ENCODE measurements at regions not wholly inside any gene's neighbourhood (a gene's known extent, or its start where the extent isn't known, plus 50 kb on each side); places are given as distances from the start of the nearest gene placed in this dataset.

- Histone ChIP-seq H3K27me3 (ENCODE audit: insufficient read depth, poor library complexity, severe bottlenecking) (no peaks in the 10 kb centered on the region), H3K4me3 (replicated peaks; ENCODE audit: insufficient read depth, low read length) (no peak overlapping the region), H3K27ac (replicated peaks) (no peak overlapping the region)
- DNase-seq (ENCODE audit: low read depth in 1 of 2, low spot score in 1 of 2), result no peak
- TF ChIP-seq POLR2AphosphoS5 (IDR thresholded peaks at IDR 0.05; ENCODE audit: low read depth) (no peak), SPI1 (IDR thresholded peaks at IDR 0.05; ENCODE audit: borderline replicate concordance, low read depth) (peak; percentile 14; the same call in 1 of the 2 replicates), REST (IDR thresholded peaks at IDR 0.05; ENCODE audit: insufficient replicate concordance, low read depth) (no peak), CTCF (IDR thresholded peaks at IDR 0.05; ENCODE audit: insufficient read depth, low read length) (no peak)
Observed at GRCh38 chr5:18749763-18750162, 1115.5 kb downstream of the TAF11L14 start.

GRCh38 chr5:18752317-18752716 is 1118.1 kb downstream of the TAF11L14 start:
- H3K4me3 ChIP-seq (replicated peaks; ENCODE audit: insufficient read depth, low read length), result no peak overlapping the region
- no peaks in the 10 kb centered on the region for H3K27me3 ChIP-seq (ENCODE audit: insufficient read depth, poor library complexity, severe bottlenecking)
- no peak overlapping the region for H3K27ac ChIP-seq (replicated peaks)
- no peak for TF ChIP-seq GABPA (IDR thresholded peaks at IDR 0.05; ENCODE audit: low read depth)
- no peak for TF ChIP-seq REST (IDR thresholded peaks at IDR 0.05; ENCODE audit: insufficient replicate concordance, low read depth)
- no peak for TF ChIP-seq POLR2AphosphoS5 (IDR thresholded peaks at IDR 0.05; ENCODE audit: low read depth)
- no peak for TF ChIP-seq CTCF (IDR thresholded peaks at IDR 0.05; ENCODE audit: insufficient read depth, low read length)
- DNase-seq (ENCODE audit: low read depth in 1 of 2, low spot score in 1 of 2), result no peak

GRCh38 chr5:18754201-18754600 is 1119.9 kb downstream of the TAF11L14 start:
- no peaks in the 10 kb centered on the region for H3K27me3 ChIP-seq (ENCODE audit: insufficient read depth, poor library complexity, severe bottlenecking)
- no peak for DNase-seq (ENCODE audit: low read depth in 1 of 2, low spot score in 1 of 2)
- no peak overlapping the region for H3K4me3 ChIP-seq (replicated peaks; ENCODE audit: insufficient read depth, low read length)
- TF ChIP-seq GABPA (IDR thresholded peaks at IDR 0.05; ENCODE audit: low read depth), result no peak
- TF ChIP-seq SPI1 (IDR thresholded peaks at IDR 0.05; ENCODE audit: borderline replicate concordance, low read depth), result no peak
- TF ChIP-seq POLR2AphosphoS5 (IDR thresholded peaks at IDR 0.05; ENCODE audit: low read depth), result no peak
- no peak for TF ChIP-seq REST (IDR thresholded peaks at IDR 0.05; ENCODE audit: insufficient replicate concordance, low read depth)
- TF ChIP-seq CTCF (IDR thresholded peaks at IDR 0.05; ENCODE audit: insufficient read depth, low read length), result no peak
- H3K27ac ChIP-seq (replicated peaks), result no peak overlapping the region

All from HL-60 (cell line).